H1 (cell line): ENCODE measurements at regions not wholly inside any gene's neighbourhood (a gene's known extent, or its start where the extent isn't known, plus 50 kb on each side); places are given as distances from the start of the nearest gene placed in this dataset.

ENCODE experiments used
- CBX8 ChIP-seq: fragments of 300-800, 300-1000 bp; sonication (generic); IDR thresholded peaks from 2 replicates; pipeline ENCODE4 v1.7.1; 2016; ENCODE audit warnings: low read depth, low read length, borderline replicate concordance
- EGR1 ChIP-seq: IDR thresholded peaks from 2 replicates; pipeline ENCODE4 v1.6.1; 2011; ENCODE audit warnings: low read depth, low read length, borderline replicate concordance
- EZH2 ChIP-seq: fragments of 200-600 bp; sonication (generic); IDR thresholded peaks from 2 replicates; pipeline ENCODE4 v1.7.1; 2012; ENCODE audit warnings: low read depth, mild to moderate bottlenecking, moderate library complexity, low read length, inconsistent platforms; ENCODE audit not compliant: severe bottlenecking
- NRF1 ChIP-seq: IDR thresholded peaks from 2 replicates; pipeline ENCODE4 v1.6.1; 2011; ENCODE audit warnings: mild to moderate bottlenecking, low read depth, low read length, improper control_type of control experiment
- TAF1 ChIP-seq: IDR thresholded peaks from 2 replicates; pipeline ENCODE4 v1.6.1; 2011; ENCODE audit warnings: mild to moderate bottlenecking, low read depth, low read length

GRCh38 chr11:25456211-25456610 is 875.7 kb upstream of the ANO3 start (continued):
- TF ChIP-seq NRF1 (no peak), CBX8 (no peak), EZH2 (no peak), EGR1 (no peak), TAF1 (no peak)
